ENCODE measurements at regions not wholly inside any gene's neighbourhood (a gene's known extent, or its start where the extent isn't known, plus 50 kb on each side); places are given as distances from the start of the nearest gene placed in this dataset.

- no peak for DNase-seq (ENCODE audit: low spot score)
- TF ChIP-seq CTCF (IDR thresholded peaks at IDR 0.05; ENCODE audit: extremely low read depth, insufficient read depth, missing control alignments) = no peak
These were observed 75.5 kb upstream of the KLF7 start for GRCh38 chr2:207241198-207241597.

GRCh38 chr2:207243601-207244000, 77.9 kb upstream of the KLF7 start:
- TF ChIP-seq CTCF (IDR thresholded peaks at IDR 0.05; ENCODE audit: extremely low read depth, insufficient read depth, missing control alignments) = no peak
- DNase-seq (ENCODE audit: low spot score) = no peak
- in situ Hi-C loops (cut with MboI; ENCODE audit: low pct_unique_long_range_greater_than_20kb, low sequenced_read_pairs, unreplicated experiment) = no loop called here

More at GRCh38 chr2:207241198-207241597, 75.5 kb upstream of the KLF7 start:
- in situ Hi-C loops (cut with MboI; ENCODE audit: low pct_unique_long_range_greater_than_20kb, low sequenced_read_pairs, unreplicated experiment) = no loop called here

- no peak for TF ChIP-seq CTCF (IDR thresholded peaks at IDR 0.05; ENCODE audit: extremely low read depth, insufficient read depth, missing control alignments)
- in situ Hi-C loops (cut with MboI; ENCODE audit: low pct_unique_long_range_greater_than_20kb, low sequenced_read_pairs, unreplicated experiment) = no loop called here
- DNase-seq (ENCODE audit: low spot score) = no peak
These were observed 79.5 kb upstream of the KLF7 start for GRCh38 chr2:207244971-207245925.

- in situ Hi-C loops (cut with MboI; ENCODE audit: low pct_unique_long_range_greater_than_20kb, low sequenced_read_pairs, unreplicated experiment) = no loop called here
- no peak for TF ChIP-seq CTCF (IDR thresholded peaks at IDR 0.05; ENCODE audit: extremely low read depth, insufficient read depth, missing control alignments)
- no peak for DNase-seq (ENCODE audit: low spot score)
These were observed 83.1 kb upstream of the KLF7 start for GRCh38 chr2:207248702-207249377.

GRCh38 chr2:207251022-207251421, 85.3 kb upstream of the KLF7 start:
- DNase-seq (ENCODE audit: low spot score) = no peak
- in situ Hi-C loops (cut with MboI; ENCODE audit: low pct_unique_long_range_greater_than_20kb, low sequenced_read_pairs, unreplicated experiment) = no loop called here
- TF ChIP-seq CTCF (IDR thresholded peaks at IDR 0.05; ENCODE audit: extremely low read depth, insufficient read depth, missing control alignments) = no peak

- in situ Hi-C loops (cut with MboI; ENCODE audit: low pct_unique_long_range_greater_than_20kb, low sequenced_read_pairs, unreplicated experiment) = no loop called here
- no peak for DNase-seq (ENCODE audit: low spot score)
- TF ChIP-seq CTCF (IDR thresholded peaks at IDR 0.05; ENCODE audit: extremely low read depth, insufficient read depth, missing control alignments) = no peak
These were observed 85.9 kb upstream of the KLF7 start for GRCh38 chr2:207251573-207252192.
